Activated T-helper 17 cell treated with anti-CD3 and anti-CD28 coated beads, Interleukin-2, amount 50 U/mL, for 72 hours (primary cell): ENCODE measurements at regions not wholly inside any gene's neighbourhood (a gene's known extent, or its start where the extent isn't known, plus 50 kb on each side); places are given as distances from the start of the nearest gene placed in this dataset.

Experiments used
- ATAC-seq: fragments of 150-1000 bp; cut with Tn5 transposase; replicated peaks from 2 replicates; pipeline ENCODE4 v1.10.0; 2021; ENCODE audit warnings: mild to moderate bottlenecking, moderate library complexity
- H3K27ac Mint-ChIP-seq: one replicate; pipeline ENCODE4 v1.8.0; 2022; ENCODE audit warnings: mixed read lengths
- H3K27me3 Mint-ChIP-seq: one replicate; pipeline ENCODE4 v1.8.0; 2022; ENCODE audit warnings: mixed read lengths
- H3K36me3 Mint-ChIP-seq: one replicate; pipeline ENCODE4 v1.8.0; 2022; ENCODE audit warnings: low read depth, mild to moderate bottlenecking, mixed read lengths
- H3K4me1 Mint-ChIP-seq: one replicate; pipeline ENCODE4 v1.8.0; 2022; ENCODE audit warnings: mixed read lengths
- H3K4me3 Mint-ChIP-seq: one replicate; pipeline ENCODE4 v1.8.0; 2022; ENCODE audit warnings: mild to moderate bottlenecking, mixed read lengths
- H3K9me3 Mint-ChIP-seq: one replicate; pipeline ENCODE4 v1.8.0; 2022; ENCODE audit warnings: mixed read lengths

GRCh38 chr1:185627171-185627570, 107.0 kb upstream of the HMCN1 start:
- H3K27me3 Mint-ChIP-seq, result no peaks in the 10 kb centered on the region
- no peaks in the 10 kb centered on the region for H3K4me1 Mint-ChIP-seq
- peaks cover 4% of the 10 kb centered on the region for H3K9me3 Mint-ChIP-seq
- H3K27ac Mint-ChIP-seq, result no peak overlapping the region
- no peak overlapping the region for H3K4me3 Mint-ChIP-seq
- ATAC-seq, result no peak
- no peaks in the 10 kb centered on the region for H3K36me3 Mint-ChIP-seq

- Mint-ChIP-seq H3K27ac (no peak overlapping the region), H3K27me3 (no peaks in the 10 kb centered on the region), H3K4me3 (no peak overlapping the region), H3K4me1 (no peaks in the 10 kb centered on the region), H3K36me3 (no peaks in the 10 kb centered on the region), H3K9me3 (peaks cover 4% of the 10 kb centered on the region)
- ATAC-seq, result no peak
These were observed 107.8 kb upstream of the HMCN1 start for GRCh38 chr1:185626344-185626743.

- H3K4me3 Mint-ChIP-seq, result no peak overlapping the region
- H3K27me3 Mint-ChIP-seq, result peaks cover 4% of the 10 kb centered on the region
- no peaks in the 10 kb centered on the region for H3K4me1 Mint-ChIP-seq
- H3K36me3 Mint-ChIP-seq, result no peaks in the 10 kb centered on the region
- H3K27ac Mint-ChIP-seq, result no peak overlapping the region
- no peaks in the 10 kb centered on the region for H3K9me3 Mint-ChIP-seq
- no peak for ATAC-seq
These were observed 123.2 kb upstream of the HMCN1 start for GRCh38 chr1:185610954-185611353.

GRCh38 chr1:185608177-185608576, 126.0 kb upstream of the HMCN1 start:
- H3K36me3 Mint-ChIP-seq, result no peaks in the 10 kb centered on the region
- H3K4me3 Mint-ChIP-seq, result no peak overlapping the region
- peaks cover 4% of the 10 kb centered on the region for H3K27me3 Mint-ChIP-seq
- no peaks in the 10 kb centered on the region for H3K4me1 Mint-ChIP-seq
- ATAC-seq, result peak; percentile 23
- no peak overlapping the region for H3K27ac Mint-ChIP-seq
- no peaks in the 10 kb centered on the region for H3K9me3 Mint-ChIP-seq

DNA sequence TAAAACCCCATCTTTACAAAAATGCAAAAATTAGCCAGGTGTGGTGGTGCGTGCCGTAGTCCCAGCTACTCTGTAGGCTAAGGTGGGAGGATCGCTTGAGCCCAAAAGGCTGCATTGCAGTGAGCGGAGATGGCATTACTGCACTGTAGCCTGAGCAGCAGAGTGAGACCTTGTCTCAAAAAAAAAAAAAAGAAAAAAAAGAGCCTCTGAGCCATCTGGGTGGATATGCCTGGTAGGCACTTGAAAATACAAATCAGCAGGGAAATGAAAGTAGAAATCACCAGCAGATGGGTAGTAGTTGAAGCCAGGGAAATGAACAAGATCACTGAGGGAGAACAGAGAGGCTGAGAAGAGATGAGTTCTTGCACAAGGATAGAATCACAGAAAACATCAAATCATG, 131.0 kb upstream of the HMCN1 start:
- H3K27ac Mint-ChIP-seq, result no peak overlapping the region
- peaks cover 4% of the 10 kb centered on the region for H3K27me3 Mint-ChIP-seq
- no peaks in the 10 kb centered on the region for H3K9me3 Mint-ChIP-seq
- ATAC-seq, result no peak
- H3K36me3 Mint-ChIP-seq, result no peaks in the 10 kb centered on the region
- no peaks in the 10 kb centered on the region for H3K4me1 Mint-ChIP-seq
- H3K4me3 Mint-ChIP-seq, result no peak overlapping the region

GRCh38 chr1:185601189-185601588, 133.0 kb upstream of the HMCN1 start:
- Mint-ChIP-seq H3K27me3 (no peaks in the 10 kb centered on the region), H3K36me3 (no peaks in the 10 kb centered on the region), H3K4me1 (peaks cover 2% of the 10 kb centered on the region), H3K9me3 (no peaks in the 10 kb centered on the region), H3K4me3 (no peak overlapping the region), H3K27ac (no peak overlapping the region)
- no peak for ATAC-seq

- no peaks in the 10 kb centered on the region for H3K27me3 Mint-ChIP-seq
- H3K4me3 Mint-ChIP-seq, result no peak overlapping the region
- no peaks in the 10 kb centered on the region for H3K36me3 Mint-ChIP-seq
- H3K9me3 Mint-ChIP-seq, result no peaks in the 10 kb centered on the region
- H3K4me1 Mint-ChIP-seq, result peaks cover 5% of the 10 kb centered on the region
- ATAC-seq, result no peak
- no peak overlapping the region for H3K27ac Mint-ChIP-seq
These were observed 133.6 kb upstream of the HMCN1 start for GRCh38 chr1:185600641-185601040.

GRCh38 chr1:185598332-185598731, 135.9 kb upstream of the HMCN1 start:
- Mint-ChIP-seq H3K27ac (no peak overlapping the region), H3K9me3 (no peaks in the 10 kb centered on the region), H3K4me1 (peaks cover 21% of the 10 kb centered on the region)

DNA sequence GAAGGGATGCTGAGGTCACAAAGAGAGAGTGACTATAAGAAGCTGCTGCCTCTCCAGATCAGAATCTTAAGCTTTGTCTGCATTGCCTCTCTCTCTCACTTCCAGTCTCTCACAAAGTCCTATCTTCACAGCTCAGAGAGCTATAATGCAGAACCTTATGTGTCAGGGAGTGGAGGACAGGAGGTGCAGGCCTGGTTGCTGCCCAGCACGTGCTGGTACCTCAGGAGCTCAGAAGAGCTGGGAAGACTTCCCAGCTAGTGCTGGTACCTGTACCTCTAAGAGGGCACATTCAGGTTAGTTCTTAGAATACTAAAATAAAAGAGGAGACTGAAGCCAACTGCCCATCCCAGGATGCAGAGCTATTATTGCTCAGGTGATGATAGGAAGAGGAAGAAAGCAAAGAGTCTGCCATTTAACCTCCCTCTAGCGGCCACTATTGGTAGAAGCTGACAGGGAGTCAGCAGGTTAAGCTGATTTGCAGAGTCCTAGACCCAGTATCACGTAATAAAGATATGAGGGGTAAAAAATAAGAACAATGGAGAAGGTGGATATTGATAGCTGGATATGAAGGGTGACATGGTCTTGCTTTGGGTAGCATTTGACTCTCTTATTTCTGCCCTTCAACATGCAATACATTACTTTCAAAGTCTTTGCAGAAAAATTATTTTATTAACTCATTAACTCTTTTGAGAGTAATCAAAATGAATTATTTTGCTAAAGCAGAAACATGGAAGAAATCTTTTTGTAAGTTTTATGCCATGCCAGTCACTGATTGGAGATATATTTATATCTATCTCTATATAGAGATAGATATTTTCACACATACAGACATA, 138.1 kb upstream of the HMCN1 start:
- H3K27me3 Mint-ChIP-seq, result no peaks in the 10 kb centered on the region
- peaks cover 28% of the 10 kb centered on the region for H3K4me1 Mint-ChIP-seq
- H3K9me3 Mint-ChIP-seq, result no peaks in the 10 kb centered on the region
- H3K4me3 Mint-ChIP-seq, result no peak overlapping the region
- no peaks in the 10 kb centered on the region for H3K36me3 Mint-ChIP-seq
- ATAC-seq, result peak; percentile 90
- H3K27ac Mint-ChIP-seq, result peak overlapping the region; percentile 47

More at GRCh38 chr1:185598332-185598731, 135.9 kb upstream of the HMCN1 start:
- no peak for ATAC-seq
- H3K27me3 Mint-ChIP-seq, result no peaks in the 10 kb centered on the region
- no peaks in the 10 kb centered on the region for H3K36me3 Mint-ChIP-seq
- H3K4me3 Mint-ChIP-seq, result no peak overlapping the region

- Mint-ChIP-seq H3K27ac (peak overlapping the region; percentile 47), H3K27me3 (no peaks in the 10 kb centered on the region), H3K4me1 (peaks cover 28% of the 10 kb centered on the region), H3K4me3 (no peak overlapping the region), H3K36me3 (no peaks in the 10 kb centered on the region), H3K9me3 (no peaks in the 10 kb centered on the region)
- ATAC-seq, result no peak
These were observed 139.3 kb upstream of the HMCN1 start for GRCh38 chr1:185594786-185595410.

GRCh38 chr1:185593271-185593670, 140.9 kb upstream of the HMCN1 start:
- H3K27ac Mint-ChIP-seq, result no peak overlapping the region
- no peaks in the 10 kb centered on the region for H3K36me3 Mint-ChIP-seq
- H3K4me1 Mint-ChIP-seq, result peaks cover 28% of the 10 kb centered on the region
- H3K4me3 Mint-ChIP-seq, result no peak overlapping the region
- ATAC-seq, result no peak
- no peaks in the 10 kb centered on the region for H3K9me3 Mint-ChIP-seq
- H3K27me3 Mint-ChIP-seq, result no peaks in the 10 kb centered on the region

DNA sequence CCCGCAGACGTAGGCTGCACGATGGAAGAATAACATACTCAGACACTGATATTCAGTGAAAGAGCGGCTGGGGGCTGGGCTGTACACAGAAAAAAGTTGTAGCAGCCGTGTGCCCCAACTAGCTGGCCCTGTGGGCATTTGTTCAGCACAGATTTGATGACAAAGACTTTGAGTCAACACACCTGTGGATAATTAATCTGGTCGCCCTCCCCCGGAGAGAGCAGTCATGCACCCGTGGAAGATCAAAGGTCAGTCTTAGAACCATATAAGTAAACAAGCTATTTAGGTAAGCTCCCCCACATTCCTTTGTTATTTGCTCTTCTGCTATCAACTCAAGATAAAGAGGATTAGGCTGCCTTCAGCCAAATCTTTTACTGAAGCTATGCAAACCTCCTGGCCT, 148.4 kb upstream of the HMCN1 start:
- Mint-ChIP-seq H3K27me3 (no peaks in the 10 kb centered on the region), H3K27ac (no peak overlapping the region), H3K36me3 (no peaks in the 10 kb centered on the region), H3K4me1 (no peaks in the 10 kb centered on the region), H3K9me3 (peaks cover 3% of the 10 kb centered on the region), H3K4me3 (no peak overlapping the region)
- no peak for ATAC-seq

DNA sequence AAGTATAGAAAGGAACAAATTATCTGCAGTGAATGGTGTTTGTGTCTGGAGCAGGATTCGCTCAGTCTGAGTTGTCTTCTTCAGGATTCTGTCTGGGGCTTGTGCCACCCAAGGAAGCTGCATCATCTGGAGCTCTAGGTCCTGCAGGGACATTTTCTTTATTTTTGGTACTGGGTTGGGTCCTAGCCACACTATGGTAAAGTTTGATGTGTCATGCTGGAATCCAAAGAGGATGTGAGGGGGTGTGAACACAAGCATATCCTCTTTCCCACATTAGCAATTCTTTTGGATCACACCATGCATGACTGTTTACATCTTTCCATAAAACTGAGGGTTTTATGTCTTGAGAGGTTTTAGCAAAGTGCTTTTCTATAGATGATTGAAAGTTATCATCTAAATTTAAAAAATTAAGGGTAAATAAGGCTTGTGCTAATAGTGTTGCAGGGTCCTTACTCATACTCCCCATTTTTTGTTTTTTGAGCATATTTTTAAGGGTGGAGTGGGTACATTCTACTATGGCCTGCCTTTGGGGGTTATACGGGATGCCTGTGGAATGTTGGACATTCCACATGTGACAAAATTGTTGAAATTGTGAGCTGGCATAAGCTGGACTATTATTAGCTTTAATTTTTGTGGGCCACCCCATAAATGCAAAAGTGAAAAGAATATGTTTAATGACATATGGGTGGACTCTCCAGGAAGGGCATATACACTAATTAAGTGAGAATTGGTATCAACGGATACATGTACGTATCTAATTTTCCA, 152.0 kb upstream of the HMCN1 start:
- Mint-ChIP-seq H3K9me3 (peaks cover 16% of the 10 kb centered on the region), H3K4me1 (no peaks in the 10 kb centered on the region), H3K27me3 (no peaks in the 10 kb centered on the region), H3K27ac (no peak overlapping the region), H3K36me3 (no peaks in the 10 kb centered on the region), H3K4me3 (no peak overlapping the region)
- ATAC-seq, result no peak

- Mint-ChIP-seq H3K4me3 (no peak overlapping the region), H3K27me3 (no peaks in the 10 kb centered on the region), H3K36me3 (no peaks in the 10 kb centered on the region), H3K27ac (no peak overlapping the region), H3K4me1 (no peaks in the 10 kb centered on the region), H3K9me3 (peaks cover 16% of the 10 kb centered on the region)
- no peak for ATAC-seq
These were observed 153.2 kb upstream of the HMCN1 start for GRCh38 chr1:185581020-185581419.

DNA sequence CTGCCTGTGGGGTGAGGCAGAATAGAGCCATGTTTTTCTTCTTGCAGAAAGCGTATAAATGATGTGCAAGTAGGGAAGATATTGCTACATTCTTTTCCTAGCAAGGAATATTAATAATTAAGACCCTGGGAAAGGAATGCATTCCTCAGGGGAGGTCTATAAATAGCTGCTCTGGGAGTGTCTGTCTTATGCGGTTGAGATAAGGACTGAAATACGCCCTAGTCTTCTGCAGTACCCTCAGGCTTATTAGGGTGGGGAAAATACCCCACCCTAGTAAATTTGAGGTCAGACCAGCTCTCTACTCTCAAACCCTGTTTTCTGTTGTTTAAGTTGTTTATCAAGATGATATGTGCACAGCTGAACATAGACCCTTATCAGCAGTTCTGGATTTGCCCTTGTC, 155.9 kb upstream of the HMCN1 start:
- Mint-ChIP-seq H3K9me3 (peaks cover 18% of the 10 kb centered on the region), H3K27ac (no peak overlapping the region), H3K4me3 (no peak overlapping the region), H3K27me3 (no peaks in the 10 kb centered on the region), H3K4me1 (peaks cover 4% of the 10 kb centered on the region), H3K36me3 (no peaks in the 10 kb centered on the region)
- no peak for ATAC-seq
